ENCODE measurements at regions not wholly inside any gene's neighbourhood (a gene's known extent, or its start where the extent isn't known, plus 50 kb on each side); places are given as distances from the start of the nearest gene placed in this dataset.
A peak's percentile ranks its signal among the peaks of the same experiment; 100 is the strongest.

- H3K4me1 Mint-ChIP-seq: peaks cover 13% of the 10 kb centered on the region
- no peaks in the 10 kb centered on the region for H3K36me3 Mint-ChIP-seq (ENCODE audit: low read depth)
- Histone ChIP-seq H3K36me3 (ENCODE audit: insufficient read depth) (no peaks in the 10 kb centered on the region), H2AFZ (no peak overlapping the region), H3K4me1 (ENCODE audit: insufficient read depth) (peaks cover 23% of the 10 kb centered on the region), H4K20me1 (replicated peaks; ENCODE audit: insufficient read depth) (no peaks in the 10 kb centered on the region), H3K4me3 (no peak overlapping the region), H3K9me2 (ENCODE audit: insufficient read depth) (peaks cover 2% of the 10 kb centered on the region), H3K79me2 (replicated peaks; ENCODE audit: insufficient read depth) (no peaks in the 10 kb centered on the region), H3F3A (replicated peaks; ENCODE audit: low read depth) (no peaks in the 10 kb centered on the region), H3K27me3 (ENCODE audit: insufficient read depth) (no peaks in the 10 kb centered on the region), H3K4me2 (peak overlapping the region; percentile 34; the same call in 1 of the 2 replicates), H3K27ac (ENCODE audit: low read depth) (no peak overlapping the region)
- TF ChIP-seq POLR2AphosphoS5 (IDR thresholded peaks at IDR 0.05; ENCODE audit: low read depth) (no peak), EZH2phosphoT487 (IDR thresholded peaks at IDR 0.05; ENCODE audit: unreplicated experiment) (no peak), ZNF114 (CRISPR knock-in tag; IDR thresholded peaks at IDR 0.05) (no peak), CREB1 (CRISPR knock-in tag; IDR thresholded peaks at IDR 0.05; ENCODE audit: low read depth) (no peak), STAT1 (IDR thresholded peaks at IDR 0.05; ENCODE audit: unreplicated experiment) (no peak), EZH2 (IDR thresholded peaks at IDR 0.05; ENCODE audit: low read depth, unreplicated experiment) (no peak), JUNB (IDR thresholded peaks at IDR 0.05; ENCODE audit: unreplicated experiment) (no peak), NANOG (IDR thresholded peaks at IDR 0.05; ENCODE audit: borderline replicate concordance) (no peak), CTCF (conservative IDR thresholded peaks at IDR 0.05; ENCODE audit: low read depth in 2 of 2) (no peak), REST (IDR thresholded peaks at IDR 0.05; ENCODE audit: unreplicated experiment) (no peak), ETS1 (IDR thresholded peaks at IDR 0.05) (no peak), ZNF331 (CRISPR knock-in tag; IDR thresholded peaks at IDR 0.05; ENCODE audit: low read depth) (no peak), ZNF462 (CRISPR knock-in tag; IDR thresholded peaks at IDR 0.05) (no peak)
- peak overlapping the region; percentile 30 for H3K27ac Mint-ChIP-seq
- DNase-seq (ENCODE audit: low spot score) (peak; percentile 37), ATAC-seq (peak; percentile 77)
- H3K9me3 Mint-ChIP-seq: peaks cover 5% of the 10 kb centered on the region; the same call in 2 of the 3 replicates
- no peaks in the 10 kb centered on the region for H3K27me3 Mint-ChIP-seq (ENCODE audit: insufficient read depth, low read depth, poor library complexity)
- no peak overlapping the region for H3K4me3 Mint-ChIP-seq
These were observed 472.6 kb upstream of the CPEB2 start for GRCh38 chr4:14529653-14530052.

Measured in GM23338 (cell line).